ENCODE measurements at regions not wholly inside any gene's neighbourhood (a gene's known extent, or its start where the extent isn't known, plus 50 kb on each side); places are given as distances from the start of the nearest gene placed in this dataset.

DNA sequence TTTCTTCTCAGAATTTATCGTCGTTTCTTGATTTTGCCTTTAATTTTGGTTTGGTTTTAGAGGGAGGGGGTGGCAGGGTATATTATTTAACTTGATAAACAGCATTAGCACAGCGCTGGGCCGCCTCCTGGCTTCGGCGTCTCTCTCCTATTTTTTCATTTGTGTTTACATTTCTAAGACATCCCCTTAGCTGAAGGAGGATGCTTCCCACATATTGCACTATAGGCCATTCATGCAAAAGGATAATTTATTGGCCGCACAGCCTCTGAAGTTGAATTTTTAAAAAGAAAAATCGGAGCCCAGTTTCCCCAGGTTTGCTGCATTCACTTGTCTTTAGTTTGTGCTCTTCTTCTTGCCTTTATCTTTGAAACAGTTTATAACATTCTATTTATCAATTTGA lies 497.4 kb upstream of the ZFHX3 start:
- POLR2A ChIA-PET = no interaction called here
- Histone ChIP-seq H3K27me3 (replicated peaks in 2 of 5; ENCODE audit: control insufficient read depth in 4 of 5, insufficient read depth in 5 of 5, low read length in 4 of 5) (peaks cover 8 to 68% (median 39%) of the 10 kb centered on the region in 5 experiments), H3K4me1 (ENCODE audit: control extremely low read depth in 1 of 4, control insufficient read depth in 4 of 4, insufficient read depth in 4 of 4, low read length in 3 of 4) (no peaks in the 10 kb centered on the region), H3K27ac (ENCODE audit: insufficient read depth in 1 of 2, low read depth in 1 of 2, low read length in 2 of 2, poor library complexity in 1 of 2, severe bottlenecking in 2 of 2) (no peak overlapping the region), H3K9me3 (ENCODE audit: control extremely low read depth in 1 of 5, control insufficient read depth in 4 of 5, insufficient read depth in 2 of 5, low read depth in 1 of 5, low read length in 4 of 5) (no peaks in the 10 kb centered on the region), H3K36me3 (ENCODE audit: control insufficient read depth in 4 of 4, insufficient read depth in 4 of 4, low read length in 3 of 4) (no peaks in the 10 kb centered on the region), H3K4me3 (ENCODE audit: control insufficient read depth in 1 of 7, extremely low read depth in 1 of 7, insufficient read depth in 4 of 7, low read depth in 2 of 7, low read length in 6 of 7) (no peak overlapping the region)
- CTCF ChIA-PET = no interaction called here
- 86% methylated on average over 4 of the region's 8 CpGs for WGBS (ENCODE audit: insufficient coverage)
- no peak for DNase-seq

DNA sequence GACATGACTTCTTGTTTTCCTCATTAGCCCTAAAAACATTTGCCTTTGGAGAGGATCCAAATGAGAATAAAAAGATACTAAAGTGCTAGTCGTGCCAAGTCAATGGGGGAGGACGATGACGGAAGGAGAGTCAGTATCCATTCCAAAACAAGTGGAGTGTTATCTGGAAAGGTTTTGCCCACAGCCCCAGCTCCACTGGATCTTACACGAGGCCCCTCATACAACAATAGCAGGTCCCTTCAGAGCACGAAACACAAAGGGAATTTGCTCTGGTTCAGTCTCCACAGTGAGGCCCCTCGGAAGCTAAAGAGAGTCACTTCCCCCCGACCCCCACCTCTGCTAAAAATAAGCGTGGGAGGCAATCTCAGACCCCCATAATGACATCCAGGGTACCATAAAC lies 496.9 kb upstream of the ZFHX3 start:
- Histone ChIP-seq H3K27me3 (replicated peaks in 2 of 5; ENCODE audit: control insufficient read depth in 4 of 5, insufficient read depth in 5 of 5, low read length in 4 of 5) (peaks cover 8 to 64% (median 38%) of the 10 kb centered on the region in 5 experiments), H3K27ac (ENCODE audit: insufficient read depth in 1 of 2, low read depth in 1 of 2, low read length in 2 of 2, poor library complexity in 1 of 2, severe bottlenecking in 2 of 2) (no peak overlapping the region), H3K36me3 (ENCODE audit: control insufficient read depth in 4 of 4, insufficient read depth in 4 of 4, low read length in 3 of 4) (no peaks in the 10 kb centered on the region), H3K4me3 (ENCODE audit: control insufficient read depth in 1 of 7, extremely low read depth in 1 of 7, insufficient read depth in 4 of 7, low read depth in 2 of 7, low read length in 6 of 7) (no peak overlapping the region), H3K9me3 (ENCODE audit: control extremely low read depth in 1 of 5, control insufficient read depth in 4 of 5, insufficient read depth in 2 of 5, low read depth in 1 of 5, low read length in 4 of 5) (no peaks in the 10 kb centered on the region), H3K4me1 (ENCODE audit: control extremely low read depth in 1 of 4, control insufficient read depth in 4 of 4, insufficient read depth in 4 of 4, low read length in 3 of 4) (no peaks in the 10 kb centered on the region)
- CTCF ChIA-PET = no interaction called here
- POLR2A ChIA-PET = no interaction called here
- no peak for DNase-seq
- 18% methylated on average over 8 of the region's 8 CpGs for WGBS (ENCODE audit: insufficient coverage)

GRCh38 chr16:73543970-73544599 lies 496.2 kb upstream of the ZFHX3 start:
- no peak for DNase-seq
- ChIA-PET CTCF (no interaction called here), POLR2A (no interaction called here)
- 19% methylated on average over 12 of the region's 20 CpGs for WGBS (ENCODE audit: insufficient coverage)
- Histone ChIP-seq H3K36me3 (ENCODE audit: control insufficient read depth in 4 of 4, insufficient read depth in 4 of 4, low read length in 3 of 4) (no peaks in the 10 kb centered on the region), H3K9me3 (ENCODE audit: control extremely low read depth in 1 of 5, control insufficient read depth in 4 of 5, insufficient read depth in 2 of 5, low read depth in 1 of 5, low read length in 4 of 5) (no peaks in the 10 kb centered on the region), H3K27ac (ENCODE audit: insufficient read depth in 1 of 2, low read depth in 1 of 2, low read length in 2 of 2, poor library complexity in 1 of 2, severe bottlenecking in 2 of 2) (no peak overlapping the region), H3K27me3 (replicated peaks in 2 of 5; ENCODE audit: control insufficient read depth in 4 of 5, insufficient read depth in 5 of 5, low read length in 4 of 5) (peaks cover 8 to 60% (median 37%) of the 10 kb centered on the region in 5 experiments), H3K4me3 (ENCODE audit: control insufficient read depth in 1 of 7, extremely low read depth in 1 of 7, insufficient read depth in 4 of 7, low read depth in 2 of 7, low read length in 6 of 7) (no peak overlapping the region), H3K4me1 (ENCODE audit: control extremely low read depth in 1 of 4, control insufficient read depth in 4 of 4, insufficient read depth in 4 of 4, low read length in 3 of 4) (no peaks in the 10 kb centered on the region)

DNA sequence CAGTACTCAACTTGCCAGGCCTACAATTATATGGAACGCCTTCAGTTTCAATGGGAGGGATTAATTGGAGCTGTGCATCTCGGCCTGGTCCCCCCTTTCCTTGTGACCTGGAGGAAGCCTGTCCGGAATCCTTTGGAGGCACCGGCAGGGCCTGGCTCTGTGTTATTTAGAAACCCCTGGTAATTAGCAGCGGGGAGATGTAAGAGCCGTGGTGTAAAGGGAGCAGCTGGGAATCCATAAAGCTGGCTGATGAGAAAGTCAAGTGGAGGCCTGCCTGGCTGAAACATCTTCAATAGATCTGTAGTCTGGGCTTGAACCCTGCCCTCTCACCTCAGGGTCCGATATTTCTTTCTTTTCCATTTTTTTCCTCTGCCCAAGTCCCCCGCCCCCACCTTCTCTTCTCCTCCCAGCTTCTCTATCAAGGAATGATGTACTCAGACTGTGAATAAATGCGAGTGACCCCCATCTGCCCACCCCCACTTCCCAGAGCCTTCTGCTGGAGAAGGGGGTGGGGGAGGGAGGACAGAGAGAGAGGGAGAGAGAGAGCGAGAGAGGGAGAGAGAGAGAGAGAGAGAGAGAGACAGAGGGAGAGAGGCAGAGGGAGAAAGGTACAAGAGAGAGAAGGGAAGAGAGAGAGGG lies 495.5 kb upstream of the ZFHX3 start:
- Histone ChIP-seq H3K27me3 (replicated peaks in 2 of 5; ENCODE audit: control insufficient read depth in 4 of 5, insufficient read depth in 5 of 5, low read length in 4 of 5) (peaks cover 7 to 60% (median 37%) of the 10 kb centered on the region in 5 experiments), H3K4me1 (ENCODE audit: control extremely low read depth in 1 of 4, control insufficient read depth in 4 of 4, insufficient read depth in 4 of 4, low read length in 3 of 4) (no peaks in the 10 kb centered on the region), H3K4me3 (ENCODE audit: control insufficient read depth in 1 of 7, extremely low read depth in 1 of 7, insufficient read depth in 4 of 7, low read depth in 2 of 7, low read length in 6 of 7) (no peak overlapping the region), H3K9me3 (ENCODE audit: control extremely low read depth in 1 of 5, control insufficient read depth in 4 of 5, insufficient read depth in 2 of 5, low read depth in 1 of 5, low read length in 4 of 5) (no peaks in the 10 kb centered on the region), H3K27ac (ENCODE audit: insufficient read depth in 1 of 2, low read depth in 1 of 2, low read length in 2 of 2, poor library complexity in 1 of 2, severe bottlenecking in 2 of 2) (no peak overlapping the region), H3K36me3 (ENCODE audit: control insufficient read depth in 4 of 4, insufficient read depth in 4 of 4, low read length in 3 of 4) (no peaks in the 10 kb centered on the region)
- no peak for DNase-seq
- 56% methylated on average over 7 of the region's 10 CpGs for WGBS (ENCODE audit: insufficient coverage)
- ChIA-PET CTCF (no interaction called here), POLR2A (no interaction called here)

DNA sequence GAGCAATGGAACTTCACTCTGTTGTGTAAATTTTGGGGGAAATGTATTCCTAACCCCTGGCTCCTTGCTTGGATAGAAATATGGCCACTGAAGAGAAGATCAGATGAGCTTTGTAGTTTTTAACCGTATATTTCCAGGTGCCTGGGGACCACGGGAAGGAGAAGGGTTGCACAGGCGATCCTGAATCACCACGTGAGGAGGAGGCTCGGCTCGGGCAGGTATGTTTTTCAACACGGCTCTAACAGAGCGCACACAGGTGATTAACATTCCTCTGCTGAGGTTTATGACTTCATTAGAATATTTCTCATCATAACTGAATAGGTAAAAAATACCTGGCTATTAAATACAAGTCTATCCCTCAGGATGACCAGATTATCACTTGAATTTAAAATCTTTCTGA lies 495.0 kb upstream of the ZFHX3 start:
- ChIA-PET POLR2A (no interaction called here), CTCF (no interaction called here)
- Histone ChIP-seq H3K36me3 (ENCODE audit: control insufficient read depth in 4 of 4, insufficient read depth in 4 of 4, low read length in 3 of 4) (no peaks in the 10 kb centered on the region), H3K4me1 (ENCODE audit: control extremely low read depth in 1 of 4, control insufficient read depth in 4 of 4, insufficient read depth in 4 of 4, low read length in 3 of 4) (no peaks in the 10 kb centered on the region), H3K27ac (ENCODE audit: insufficient read depth in 1 of 2, low read depth in 1 of 2, low read length in 2 of 2, poor library complexity in 1 of 2, severe bottlenecking in 2 of 2) (no peak overlapping the region), H3K4me3 (ENCODE audit: control insufficient read depth in 1 of 7, extremely low read depth in 1 of 7, insufficient read depth in 4 of 7, low read depth in 2 of 7, low read length in 6 of 7) (no peak overlapping the region), H3K27me3 (replicated peaks in 2 of 5; ENCODE audit: control insufficient read depth in 4 of 5, insufficient read depth in 5 of 5, low read length in 4 of 5) (peaks cover 4 to 57% (median 33%) of the 10 kb centered on the region in 5 experiments), H3K9me3 (ENCODE audit: control extremely low read depth in 1 of 5, control insufficient read depth in 4 of 5, insufficient read depth in 2 of 5, low read depth in 1 of 5, low read length in 4 of 5) (no peaks in the 10 kb centered on the region)
- DNase-seq = no peak
- 87% methylated on average over 4 of the region's 8 CpGs for WGBS (ENCODE audit: insufficient coverage)

GRCh38 chr16:73537921-73538320 lies 490.0 kb upstream of the ZFHX3 start:
- 100% methylated on average over 2 of the region's 3 CpGs for WGBS (ENCODE audit: insufficient coverage)
- no peak overlapping the region for H3K27ac ChIP-seq (ENCODE audit: insufficient read depth in 1 of 2, low read depth in 1 of 2, low read length in 2 of 2, poor library complexity in 1 of 2, severe bottlenecking in 2 of 2)
- H3K9me3 ChIP-seq (ENCODE audit: control extremely low read depth in 1 of 5, control insufficient read depth in 4 of 5, insufficient read depth in 2 of 5, low read depth in 1 of 5, low read length in 4 of 5) = no peaks in the 10 kb centered on the region
- peaks cover 0 to 11% (median 2%) of the 10 kb centered on the region in 5 experiments for H3K27me3 ChIP-seq (replicated peaks in 2 of 5; ENCODE audit: control insufficient read depth in 4 of 5, insufficient read depth in 5 of 5, low read length in 4 of 5)
- H3K4me3 ChIP-seq (ENCODE audit: control insufficient read depth in 1 of 7, extremely low read depth in 1 of 7, insufficient read depth in 4 of 7, low read depth in 2 of 7, low read length in 6 of 7) = no peak overlapping the region
- no peak for DNase-seq
- H3K36me3 ChIP-seq (ENCODE audit: control insufficient read depth in 4 of 4, insufficient read depth in 4 of 4, low read length in 3 of 4) = no peaks in the 10 kb centered on the region
- no peaks in the 10 kb centered on the region for H3K4me1 ChIP-seq (ENCODE audit: control extremely low read depth in 1 of 4, control insufficient read depth in 4 of 4, insufficient read depth in 4 of 4, low read length in 3 of 4)
- CTCF ChIA-PET = interaction anchor here (0.9 kb wide), 1 partner anchor 10 kb away, joined by 3 read pairs; no protein-coding TSS in a partner anchor
- POLR2A ChIA-PET = no interaction called here

DNA sequence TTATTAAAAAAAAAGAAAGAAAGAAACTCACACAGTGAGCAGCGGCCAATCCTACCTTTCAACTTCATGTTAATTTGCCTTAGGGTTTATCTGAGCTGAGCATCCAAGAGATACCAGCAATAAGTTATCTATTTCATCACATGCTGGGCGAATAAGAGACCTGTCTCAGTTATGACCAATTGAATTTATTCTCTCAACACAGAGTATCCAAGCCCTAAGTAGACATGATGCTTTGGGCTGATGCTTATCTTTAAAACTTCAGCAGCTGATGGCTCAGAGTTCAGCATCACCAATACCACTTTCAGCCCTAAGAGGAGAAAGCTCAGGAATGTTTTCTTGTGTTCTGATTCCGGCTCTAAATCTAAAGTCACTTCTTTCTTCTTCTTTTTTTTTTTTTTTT lies 489.0 kb upstream of the ZFHX3 start:
- WGBS (ENCODE audit: insufficient coverage) = 100% methylated on average over 2 of the region's 3 CpGs

More for the DNA sequence above, 489.0 kb upstream of the ZFHX3 start:
- DNase-seq = no peak
- Histone ChIP-seq H3K27me3 (replicated peaks in 2 of 5; ENCODE audit: control insufficient read depth in 4 of 5, insufficient read depth in 5 of 5, low read length in 4 of 5) (peaks cover 0 to 7% (median 0%) of the 10 kb centered on the region in 5 experiments), H3K36me3 (ENCODE audit: control insufficient read depth in 4 of 4, insufficient read depth in 4 of 4, low read length in 3 of 4) (no peaks in the 10 kb centered on the region), H3K4me3 (ENCODE audit: control insufficient read depth in 1 of 7, extremely low read depth in 1 of 7, insufficient read depth in 4 of 7, low read depth in 2 of 7, low read length in 6 of 7) (no peak overlapping the region), H3K9me3 (ENCODE audit: control extremely low read depth in 1 of 5, control insufficient read depth in 4 of 5, insufficient read depth in 2 of 5, low read depth in 1 of 5, low read length in 4 of 5) (no peaks in the 10 kb centered on the region), H3K27ac (ENCODE audit: insufficient read depth in 1 of 2, low read depth in 1 of 2, low read length in 2 of 2, poor library complexity in 1 of 2, severe bottlenecking in 2 of 2) (no peak overlapping the region), H3K4me1 (ENCODE audit: control extremely low read depth in 1 of 4, control insufficient read depth in 4 of 4, insufficient read depth in 4 of 4, low read length in 3 of 4) (no peaks in the 10 kb centered on the region)
- ChIA-PET POLR2A (no interaction called here), CTCF (interaction anchor here (0.8 kb wide), 1 partner anchor 11 kb away, joined by 3 read pairs; no protein-coding TSS in a partner anchor)

Measured in common myeloid progenitor, CD34-positive (primary cell).